Effector CD4-positive, alpha-beta T cell (primary cell): ENCODE measurements at regions not wholly inside any gene's neighbourhood (a gene's known extent, or its start where the extent isn't known, plus 50 kb on each side); places are given as distances from the start of the nearest gene placed in this dataset.
"Not testable (repeated sequence)": the region's sequence is repeated elsewhere in the genome, so short reads cannot be mapped to it uniquely, and the experiment has no call there.

Source experiments
- DNase-seq: peaks from one replicate; pipeline ENCODE4 v3.0.0-alpha.2; 2020

GRCh38 chr10:124324451-124324850 is 94.3 kb downstream of the OAT start:
- DNase-seq = no peak

DNA sequence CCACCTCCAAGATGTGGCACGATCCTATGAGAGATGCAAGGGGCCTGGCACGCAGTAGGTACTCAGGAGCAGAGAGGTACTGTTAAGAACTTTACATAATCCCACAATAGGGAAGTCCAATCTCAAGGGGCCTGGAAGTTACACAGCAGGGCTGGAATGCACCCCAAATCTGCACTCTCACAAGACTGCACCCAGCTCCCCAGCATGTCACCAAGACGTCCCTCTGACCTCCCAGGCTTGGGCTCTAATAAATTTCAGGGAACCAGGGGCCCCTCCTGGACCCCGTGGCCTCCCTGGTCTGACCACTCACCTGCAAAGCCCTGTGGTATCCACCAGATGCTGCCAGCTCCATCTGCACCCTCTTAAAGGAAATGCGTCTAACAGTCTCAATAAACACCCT is 94.9 kb downstream of the OAT start:
- no peak for DNase-seq

DNA sequence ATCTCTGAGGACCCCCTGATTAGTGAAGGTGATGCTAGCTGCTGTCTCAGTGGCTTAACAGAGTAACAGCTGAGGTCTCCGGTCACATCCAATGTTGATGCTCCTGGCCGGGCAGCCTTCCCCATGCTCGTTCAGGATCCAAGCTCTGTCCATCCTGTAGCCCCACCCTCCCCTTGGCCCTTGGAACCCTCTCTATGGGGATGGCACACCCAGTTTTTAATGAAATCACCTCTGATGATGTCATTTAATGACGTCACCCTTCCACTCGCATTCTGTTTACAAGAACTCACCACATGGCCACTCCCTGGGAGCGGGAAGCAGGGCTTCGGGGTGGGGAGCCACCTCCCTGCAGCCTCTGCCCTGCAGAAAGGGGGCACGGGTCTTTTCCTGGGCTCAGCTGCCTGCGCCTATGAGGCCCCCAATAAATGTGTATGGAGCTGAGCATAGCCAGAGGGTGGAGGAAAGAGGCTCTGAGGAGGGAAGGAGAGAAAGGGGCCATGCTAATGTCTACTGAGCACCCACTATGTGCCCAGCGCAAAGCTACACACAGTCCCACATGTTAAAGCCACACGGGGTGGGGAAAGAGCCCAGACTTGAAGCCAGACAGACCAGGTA is 95.5 kb downstream of the OAT start:
- DNase-seq = no peak

- DNase-seq = no peak
Measured at GRCh38 chr10:124322191-124322980, 96.3 kb downstream of the OAT start.

DNA sequence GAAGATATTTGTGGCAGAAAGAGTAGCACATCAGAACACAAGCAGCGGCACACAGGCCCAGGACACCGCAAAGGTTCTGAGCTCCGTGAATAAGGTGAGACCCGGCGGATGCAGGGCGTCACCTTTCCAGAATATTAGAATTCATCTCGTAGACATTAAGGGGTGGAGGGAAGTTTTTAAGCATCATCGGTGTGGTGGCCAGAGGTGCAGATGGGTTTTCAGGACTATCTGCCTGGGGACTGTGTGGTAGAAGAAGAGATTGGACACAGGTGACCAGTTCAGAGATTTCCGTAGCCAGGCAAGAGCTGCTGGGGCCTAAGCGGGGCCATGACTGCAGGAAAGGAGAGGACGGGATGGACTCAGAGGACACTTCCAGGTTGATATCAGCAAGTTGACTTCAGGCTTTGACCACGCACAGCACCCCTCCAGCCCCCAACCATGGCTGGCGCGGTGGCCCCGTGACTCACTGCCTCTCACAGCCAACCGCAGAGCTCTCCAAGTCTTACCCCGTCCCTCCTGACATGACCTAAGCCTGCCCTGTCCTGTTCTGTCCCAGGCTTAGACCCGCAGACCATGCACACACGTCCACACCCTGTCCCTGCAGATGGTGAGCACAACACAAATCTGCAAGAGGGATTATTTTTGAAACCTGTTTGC is 97.2 kb downstream of the OAT start:
- DNase-seq = no peak

DNA sequence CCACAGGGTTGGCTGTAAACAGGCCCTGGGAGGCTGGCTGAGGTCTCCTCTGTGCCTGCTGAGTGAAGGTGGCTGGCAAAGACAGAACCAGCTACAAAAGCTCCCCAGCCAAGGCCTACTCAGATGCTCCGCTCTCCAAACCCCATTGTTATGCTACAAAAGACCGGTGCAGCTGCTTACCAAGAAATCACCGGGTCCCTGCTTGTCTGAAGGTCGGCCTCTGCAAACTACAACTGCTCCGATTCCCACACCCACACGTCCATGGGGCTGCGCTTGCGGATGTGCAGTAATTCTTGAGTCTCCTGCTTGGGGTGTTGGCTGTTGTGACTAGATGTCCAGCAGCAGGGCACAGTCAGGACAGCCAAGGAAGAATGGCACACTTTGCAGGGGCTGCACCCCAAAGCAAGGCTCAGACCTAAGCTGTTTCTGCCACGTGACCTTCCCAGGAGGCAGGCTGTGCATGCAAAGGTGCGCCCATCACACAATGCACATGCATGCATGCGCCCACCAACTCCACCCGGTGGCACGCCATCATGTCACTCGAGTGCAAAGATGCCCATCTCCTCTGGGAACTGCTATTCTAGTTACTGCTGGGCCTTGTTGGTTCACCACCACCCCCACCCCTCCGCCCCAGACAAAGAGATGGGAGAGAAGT is 97.8 kb downstream of the OAT start:
- no peak for DNase-seq

DNA sequence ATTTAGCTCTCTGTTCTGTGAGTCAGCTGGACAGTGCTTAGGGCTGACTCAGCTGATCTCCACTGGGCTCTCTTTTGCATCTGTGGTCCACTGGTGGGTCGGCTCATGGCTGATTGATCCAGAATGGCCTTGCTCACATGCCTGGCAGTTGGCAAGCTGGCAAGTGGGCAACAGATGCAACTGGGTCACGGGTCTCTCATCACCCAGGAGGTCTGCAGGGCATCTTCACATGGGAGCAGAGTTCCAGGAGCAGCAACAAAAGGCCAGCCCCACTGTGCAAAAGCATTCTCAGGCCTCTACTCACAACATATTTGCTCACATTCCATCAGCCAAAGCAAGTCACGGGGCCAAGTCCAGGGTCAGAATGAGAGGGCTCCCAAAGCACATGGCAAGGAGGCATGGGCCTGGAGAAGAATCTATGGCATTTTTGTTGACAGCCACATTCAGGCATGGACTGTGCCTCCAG is 98.8 kb downstream of the OAT start:
- DNase-seq = no peak

GRCh38 chr10:124319520-124319919 is 99.2 kb downstream of the OAT start:
- DNase-seq = not testable (repeated sequence)

GRCh38 chr10:124318811-124319210 is 99.9 kb downstream of the OAT start:
- DNase-seq = no peak

- DNase-seq = no peak
Measured at GRCh38 chr10:124318076-124318475, 100.6 kb downstream of the OAT start.

DNA sequence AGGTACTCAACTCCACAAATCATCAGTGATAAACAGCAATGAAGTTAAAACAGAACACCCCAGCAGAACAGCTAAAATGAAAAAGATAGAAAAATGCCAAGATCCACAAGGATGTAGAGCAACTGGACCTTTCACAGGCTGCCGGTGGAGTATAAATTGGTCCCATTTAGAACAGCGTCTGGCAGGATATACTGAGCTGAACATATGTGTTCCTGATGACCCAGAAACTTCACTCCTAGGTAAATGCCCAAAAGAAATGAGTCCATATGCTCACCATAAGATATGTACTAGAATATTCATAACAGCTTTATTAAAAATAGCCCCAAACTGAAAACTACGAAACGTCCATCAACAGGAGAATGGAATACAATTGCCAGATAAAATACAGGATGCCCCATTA is 102.4 kb downstream of the OAT start:
- DNase-seq = no peak

- DNase-seq = no peak
Measured at GRCh38 chr10:124315591-124316270, 103.0 kb downstream of the OAT start.

DNA sequence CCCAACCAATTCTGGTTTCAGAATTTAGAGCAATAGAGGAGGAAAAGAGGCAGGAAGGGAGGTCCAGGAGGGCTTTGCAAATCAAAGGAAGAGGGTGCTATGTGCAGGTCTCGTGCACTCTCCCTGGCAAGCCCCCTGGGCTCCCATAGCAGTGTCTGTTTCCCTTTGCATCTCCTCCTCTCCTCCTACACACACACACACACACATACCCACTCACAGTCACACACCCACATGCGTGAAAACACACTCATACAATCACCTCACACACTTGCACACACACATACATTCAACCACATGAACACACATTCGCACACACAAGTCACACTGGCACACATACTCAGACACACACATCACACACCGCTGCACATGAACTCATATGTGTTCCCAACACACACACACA is 105.3 kb downstream of the OAT start:
- DNase-seq = no peak

- no peak for DNase-seq
Measured at GRCh38 chr10:124308811-124309210, 109.9 kb downstream of the OAT start.

DNA sequence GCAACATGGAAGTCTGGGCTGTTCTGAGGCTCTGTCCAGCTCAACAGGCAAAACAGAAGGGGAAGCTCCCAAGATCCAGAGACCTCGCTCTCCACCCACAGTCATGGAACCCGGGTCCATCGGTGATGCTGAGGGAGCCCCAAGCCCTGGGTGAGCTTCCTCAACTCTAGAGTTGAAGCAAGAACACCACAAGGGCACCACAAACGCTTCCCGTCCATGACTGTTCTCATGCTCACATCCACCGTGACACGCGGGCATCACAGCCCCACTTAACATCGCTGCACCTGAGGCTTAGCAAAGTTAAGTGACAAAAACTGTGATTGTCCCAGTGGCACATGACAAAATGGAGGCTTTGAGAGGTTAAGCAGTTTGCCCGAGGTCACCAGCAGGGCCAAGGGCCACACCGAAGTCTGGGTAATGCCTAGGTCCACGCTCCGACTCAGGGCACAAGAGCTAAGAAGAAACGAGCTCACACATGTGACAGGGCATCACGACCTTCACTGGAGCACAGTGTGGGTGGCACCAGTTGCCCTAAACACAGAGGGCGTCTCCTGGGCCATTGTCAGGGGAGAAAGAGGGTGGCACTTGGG is 110.6 kb downstream of the OAT start:
- DNase-seq = no peak

GRCh38 chr10:124307591-124307990 is 111.1 kb downstream of the OAT start:
- DNase-seq = no peak

DNA sequence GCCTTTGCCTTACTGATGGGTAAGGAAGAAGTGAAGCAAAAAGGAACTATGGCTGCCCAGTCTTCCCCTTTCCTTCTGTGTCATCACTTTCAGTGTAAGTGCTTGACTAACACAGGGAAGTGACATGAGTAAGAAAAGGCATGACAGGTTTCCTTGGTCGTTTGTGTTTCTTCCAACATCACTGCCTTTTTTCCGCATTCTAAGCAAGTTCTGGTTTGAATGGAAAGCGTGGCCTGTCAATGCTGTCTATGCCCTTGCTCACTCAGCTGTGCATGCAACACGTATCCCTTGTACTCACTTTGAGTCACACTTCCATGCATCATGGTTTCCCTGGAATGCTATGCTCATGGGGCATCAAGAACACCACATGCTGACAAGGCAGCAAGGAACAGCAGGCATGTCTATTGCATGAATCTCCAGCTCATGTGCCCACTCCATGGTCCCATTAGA is 111.8 kb downstream of the OAT start:
- DNase-seq = no peak

GRCh38 chr10:124306520-124306919 is 112.2 kb downstream of the OAT start:
- DNase-seq = no peak

GRCh38 chr10:124305984-124306383 is 112.7 kb downstream of the OAT start:
- DNase-seq = no peak

DNA sequence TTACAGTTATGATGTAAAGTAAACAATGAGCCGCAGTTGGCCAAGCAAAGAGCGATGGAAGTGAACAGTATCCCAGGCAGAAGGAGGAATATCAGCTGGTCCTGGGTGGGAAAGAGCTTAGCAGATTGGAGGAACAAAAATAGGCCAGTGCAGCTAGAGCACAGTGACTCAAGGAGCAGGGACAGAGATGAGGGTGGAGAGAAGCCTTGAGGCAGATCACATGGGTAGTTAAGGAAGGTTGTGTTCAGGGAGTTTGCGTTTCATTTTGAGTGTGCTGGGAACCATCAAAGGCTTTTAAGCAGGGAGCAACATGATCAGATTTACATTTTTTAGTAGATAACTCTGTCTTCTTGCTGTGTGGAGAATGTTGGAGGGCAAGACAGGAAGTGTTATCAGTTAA is 113.6 kb downstream of the OAT start:
- no peak for DNase-seq

- DNase-seq = no peak
Measured at GRCh38 chr10:124303662-124304418, 114.9 kb downstream of the OAT start.
